Keratinocyte (primary cell): ENCODE measurements at regions not wholly inside any gene's neighbourhood (a gene's known extent, or its start where the extent isn't known, plus 50 kb on each side); places are given as distances from the start of the nearest gene placed in this dataset.

ENCODE experiments used
- DNase-seq: peaks from one replicate; pipeline ENCODE4 v3.0.0-alpha.2; 2011; ENCODE audit warnings: low read depth, missing footprints, low spot score
- FAIRE-seq: peaks from 2 replicates; lab custom pipeline; 2011; peaks lifted over from hg19 to GRCh38; lab: Jason Lieb, UNC
- H2AFZ ChIP-seq: 2 replicates; pipeline ENCODE4 v1.6.0; 2012; ENCODE audit warnings: low read length, control low read depth, inconsistent platforms; ENCODE audit not compliant: control insufficient read depth
- H3K27ac ChIP-seq: 2 replicates; pipeline ENCODE4 v1.5.1; 2011; ENCODE audit warnings: low read length; ENCODE audit not compliant: control insufficient read depth, insufficient read depth
- H3K27me3 ChIP-seq: 3 replicates; pipeline ENCODE4 v1.6.0; 2011; ENCODE audit warnings: low read length; ENCODE audit not compliant: control insufficient read depth, insufficient read depth; ENCODE audit errors: extremely low read depth
- H3K36me3 ChIP-seq, 2 experiments: 2 replicates in 1 of 2; 3 replicates in 1 of 2; pipeline ENCODE4 v1.5.1; 2011; ENCODE audit warnings: low read length in 2 of 2, mild to moderate bottlenecking in 1 of 2; ENCODE audit not compliant: control insufficient read depth in 2 of 2, insufficient read depth in 2 of 2; ENCODE audit errors: extremely low read depth in 1 of 2
- H3K4me1 ChIP-seq: 3 replicates; pipeline ENCODE4 v1.5.1; 2011; ENCODE audit warnings: low read length; ENCODE audit not compliant: control insufficient read depth, insufficient read depth; ENCODE audit errors: extremely low read depth
- H3K4me2 ChIP-seq: 3 replicates; pipeline ENCODE4 v1.6.0; 2011; ENCODE audit warnings: low read depth, low read length; ENCODE audit not compliant: control insufficient read depth, insufficient read depth; ENCODE audit errors: extremely low read depth
- H3K4me3 ChIP-seq, 3 experiments: fragments of 200-600 bp in 1 of 3; sonication (generic) in 1 of 3; 2 replicates in 2 of 3; 3 replicates in 1 of 3; pipeline ENCODE4 v1.5.1; 2011 to 2016; ENCODE audit warnings: low read length in 3 of 3, mild to moderate bottlenecking in 3 of 3, control low read depth in 2 of 3, inconsistent platforms in 1 of 3, low read depth in 1 of 3, mixed read lengths in 1 of 3, mixed run types in 1 of 3, moderate library complexity in 1 of 3; ENCODE audit not compliant: control insufficient read depth in 2 of 3, insufficient read depth in 2 of 3; ENCODE audit errors: extremely low read depth in 1 of 3
- H3K79me2 ChIP-seq: 2 replicates; pipeline ENCODE4 v1.6.0; 2012; ENCODE audit warnings: low read length; ENCODE audit not compliant: control insufficient read depth, insufficient read depth
- H3K9ac ChIP-seq: 3 replicates; pipeline ENCODE4 v1.6.0; 2011; ENCODE audit warnings: low read length; ENCODE audit not compliant: control insufficient read depth, insufficient read depth; ENCODE audit errors: extremely low read depth
- H3K9me1 ChIP-seq: 3 replicates; pipeline ENCODE4 v1.6.0; 2011; ENCODE audit warnings: low read length; ENCODE audit not compliant: control insufficient read depth, insufficient read depth; ENCODE audit errors: extremely low read depth
- H3K9me3 ChIP-seq: 2 replicates; pipeline ENCODE4 v1.5.1; 2012; ENCODE audit warnings: low read depth, low read length; ENCODE audit not compliant: control insufficient read depth
- H4K20me1 ChIP-seq: 3 replicates; pipeline ENCODE4 v1.6.0; 2011; ENCODE audit warnings: low read length; ENCODE audit not compliant: control insufficient read depth, insufficient read depth; ENCODE audit errors: extremely low read depth
- CTCF ChIP-seq, 3 experiments: IDR thresholded peaks in 1 of 3; conservative IDR thresholded peaks in 1 of 3; optimal IDR thresholded peaks in 1 of 3; 2 replicates in 2 of 3; 3 replicates in 1 of 3; pipeline versions ENCODE3 to v1.5.1; 2011; ENCODE audit warnings: low read length in 3 of 3, mild to moderate bottlenecking in 3 of 3, moderate library complexity in 2 of 3, control low read depth in 1 of 3, inconsistent platforms in 1 of 3; ENCODE audit not compliant: insufficient read depth in 2 of 3; ENCODE audit errors: extremely low read depth in 1 of 3
- EZH2 ChIP-seq: IDR thresholded peaks from one replicate; pipeline ENCODE4 v1.6.1; 2012; ENCODE audit warnings: inconsistent platforms, mild to moderate bottlenecking, low read length, moderate library complexity
- dilution Hi-C: fragments of 300-500 bp; cut with MboI; formaldehyde crosslinking; loops from one replicate; pipeline ENCODE4 v1.7.0; 2020; ENCODE audit warnings: low sequenced_read_pairs; ENCODE audit not compliant: extremely low pct_ligation_motif_present

- no peak overlapping the region for H2AFZ ChIP-seq
- H3K9ac ChIP-seq: no peak overlapping the region
- H3K27me3 ChIP-seq: no peaks in the 10 kb centered on the region
- dilution Hi-C loops: no loop called here
- no peaks in the 10 kb centered on the region for H3K9me3 ChIP-seq
- FAIRE-seq (no peak), DNase-seq (no peak)
- no peak overlapping the region for H3K27ac ChIP-seq
- no peaks in the 10 kb centered on the region for H4K20me1 ChIP-seq
- TF ChIP-seq CTCF (optimal IDR thresholded peaks at IDR 0.05 in 1 of 3, IDR thresholded peaks at IDR 0.05 in 1 of 3, conservative IDR thresholded peaks at IDR 0.05 in 1 of 3; ENCODE audit: extremely low read depth in 1 of 3, insufficient read depth in 2 of 3, low read length in 3 of 3) (no peak), EZH2 (no peak)
- no peaks in the 10 kb centered on the region for H3K4me1 ChIP-seq
- H3K79me2 ChIP-seq: no peaks in the 10 kb centered on the region
- no peaks in the 10 kb centered on the region for H3K36me3 ChIP-seq
- H3K9me1 ChIP-seq: no peaks in the 10 kb centered on the region
- H3K4me3 ChIP-seq: no peak overlapping the region
- H3K4me2 ChIP-seq: no peak overlapping the region
Measured at GRCh38 chr3:56974247-56974930, 86.1 kb upstream of the SPATA12 start.

- H3K9me1 ChIP-seq: no peaks in the 10 kb centered on the region
- H3K4me2 ChIP-seq: no peak overlapping the region
- no peaks in the 10 kb centered on the region for H3K9me3 ChIP-seq
- H2AFZ ChIP-seq: no peak overlapping the region
- no peak overlapping the region for H3K4me3 ChIP-seq
- DNase-seq: no peak
- H3K27ac ChIP-seq: no peak overlapping the region
- TF ChIP-seq EZH2 (no peak), CTCF (optimal IDR thresholded peaks at IDR 0.05 in 1 of 3, IDR thresholded peaks at IDR 0.05 in 1 of 3, conservative IDR thresholded peaks at IDR 0.05 in 1 of 3; ENCODE audit: extremely low read depth in 1 of 3, insufficient read depth in 2 of 3, low read length in 3 of 3) (no peak)
- FAIRE-seq: no peak
- H3K27me3 ChIP-seq: no peaks in the 10 kb centered on the region
- no peaks in the 10 kb centered on the region for H3K4me1 ChIP-seq
- H4K20me1 ChIP-seq: no peaks in the 10 kb centered on the region
- no peaks in the 10 kb centered on the region for H3K36me3 ChIP-seq
- dilution Hi-C loops: no loop called here
- no peak overlapping the region for H3K9ac ChIP-seq
- H3K79me2 ChIP-seq: no peaks in the 10 kb centered on the region
Measured at GRCh38 chr3:56971816-56972215, 88.6 kb upstream of the SPATA12 start.
